GM21529 (cell line): ENCODE measurements at regions not wholly inside any gene's neighbourhood (a gene's known extent, or its start where the extent isn't known, plus 50 kb on each side); places are given as distances from the start of the nearest gene placed in this dataset.

Experiments used
- ATAC-seq: cut with Tn5 transposase; IDR thresholded peaks from one replicate; pipeline ENCODE4 v1.9.1; 2021; ENCODE audit not compliant: unreplicated experiment

- no peak for ATAC-seq
These were observed 170.8 kb upstream of the LINGO1 start for GRCh38 chr15:77803487-77803886.

DNA sequence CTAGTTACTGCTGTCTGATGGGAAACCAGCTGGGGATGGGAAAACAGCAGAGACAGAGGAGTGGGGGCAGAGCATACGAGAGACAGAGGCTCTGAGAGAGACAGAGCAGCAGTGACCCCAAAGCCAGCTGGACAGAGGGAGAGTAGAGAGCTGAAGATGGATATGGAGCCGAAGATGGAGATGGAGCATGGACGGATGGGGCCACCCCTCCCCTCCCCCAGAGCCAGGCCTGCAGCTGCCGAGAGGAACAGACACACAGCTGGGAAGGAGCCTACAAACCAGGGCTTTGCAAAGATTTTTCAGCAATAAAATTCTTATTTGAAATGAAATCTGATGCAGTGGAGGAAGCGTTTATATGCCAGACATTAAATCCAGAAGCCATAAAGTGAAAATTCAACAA is 167.6 kb upstream of the LINGO1 start:
- ATAC-seq, result no peak

- ATAC-seq, result no peak
These were observed 166.1 kb upstream of the LINGO1 start for GRCh38 chr15:77798847-77799246.

GRCh38 chr15:77798151-77798835 is 165.6 kb upstream of the LINGO1 start:
- no peak for ATAC-seq

DNA sequence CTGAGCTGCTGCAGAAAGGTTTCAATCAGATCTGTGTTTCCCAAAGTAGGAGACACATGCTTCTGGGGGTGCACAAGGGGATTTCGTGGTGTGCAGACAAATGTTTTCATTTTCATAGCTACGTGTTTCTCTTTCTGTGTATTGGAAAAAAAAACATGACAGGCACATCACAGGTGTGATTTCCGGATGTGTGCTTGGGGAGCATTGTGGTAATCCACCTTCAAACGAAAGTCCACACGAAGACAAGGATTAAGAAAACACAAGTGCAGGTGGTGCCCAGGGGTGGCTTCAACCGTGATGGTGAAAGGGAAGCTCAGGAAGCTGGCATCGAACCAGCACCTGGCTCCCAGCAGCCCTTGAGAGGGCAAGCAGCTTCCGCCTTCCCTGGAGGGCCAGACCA is 164.6 kb upstream of the LINGO1 start:
- ATAC-seq, result no peak

GRCh38 chr15:77796046-77796729 is 163.5 kb upstream of the LINGO1 start:
- no peak for ATAC-seq

- no peak for ATAC-seq
These were observed 162.7 kb upstream of the LINGO1 start for GRCh38 chr15:77795446-77795845.

- no peak for ATAC-seq
These were observed 159.2 kb upstream of the LINGO1 start for GRCh38 chr15:77791941-77792340.

- ATAC-seq, result no peak
These were observed 157.8 kb upstream of the LINGO1 start for GRCh38 chr15:77790481-77790880.

DNA sequence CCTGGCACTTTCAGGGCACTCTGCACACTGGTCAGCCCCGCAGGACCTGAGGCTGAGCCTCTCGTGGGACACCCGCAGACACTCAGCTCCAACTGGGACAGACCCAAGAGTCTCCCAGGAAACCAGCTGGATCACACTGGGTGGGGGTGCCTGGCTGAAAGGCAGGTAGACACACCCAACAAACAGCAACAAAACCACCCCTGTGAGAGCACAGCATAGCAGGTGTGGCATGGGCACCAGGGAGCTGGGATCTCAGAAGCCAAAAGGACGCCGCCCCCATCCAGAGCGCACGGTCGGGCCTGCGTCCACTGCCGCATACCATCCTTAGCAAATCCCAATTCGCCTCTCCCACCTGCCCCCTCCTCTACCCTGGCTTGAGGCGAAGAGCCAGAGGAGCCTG is 154.2 kb upstream of the LINGO1 start:
- ATAC-seq, result no peak

DNA sequence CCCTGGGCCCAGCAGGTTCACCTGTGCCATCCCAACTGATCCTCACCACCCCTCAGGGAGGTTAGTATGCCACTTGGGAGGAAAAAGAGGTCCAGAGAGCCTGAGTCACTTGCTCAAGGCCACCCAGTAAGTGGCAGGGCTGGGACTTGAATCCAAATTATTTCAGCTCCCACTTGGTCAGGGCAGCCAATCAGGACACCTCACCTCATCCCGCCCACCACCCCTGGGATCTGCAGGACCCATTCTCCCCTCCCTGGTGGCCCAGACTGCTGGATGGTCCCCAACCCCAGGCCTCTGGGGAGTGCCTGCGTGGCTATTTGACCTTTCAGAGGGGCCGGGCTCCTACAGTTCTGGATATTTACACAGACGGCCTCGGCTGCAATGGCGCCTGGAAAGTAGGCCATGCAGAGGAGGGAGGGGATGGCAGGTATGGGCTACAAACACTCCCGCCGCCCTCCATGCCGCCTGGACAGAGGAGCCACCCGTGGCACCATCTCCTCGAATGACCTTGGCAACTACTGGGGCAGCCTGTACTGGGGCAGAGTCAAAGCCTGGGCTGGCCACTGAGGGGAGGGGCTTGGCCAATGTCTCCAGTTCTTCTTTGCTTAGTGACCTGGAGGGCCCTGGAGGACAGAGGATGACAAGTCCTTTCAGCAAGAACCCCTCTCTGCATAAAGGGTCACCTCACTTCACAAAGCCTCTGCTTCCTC is 153.6 kb upstream of the LINGO1 start:
- ATAC-seq, result no peak

DNA sequence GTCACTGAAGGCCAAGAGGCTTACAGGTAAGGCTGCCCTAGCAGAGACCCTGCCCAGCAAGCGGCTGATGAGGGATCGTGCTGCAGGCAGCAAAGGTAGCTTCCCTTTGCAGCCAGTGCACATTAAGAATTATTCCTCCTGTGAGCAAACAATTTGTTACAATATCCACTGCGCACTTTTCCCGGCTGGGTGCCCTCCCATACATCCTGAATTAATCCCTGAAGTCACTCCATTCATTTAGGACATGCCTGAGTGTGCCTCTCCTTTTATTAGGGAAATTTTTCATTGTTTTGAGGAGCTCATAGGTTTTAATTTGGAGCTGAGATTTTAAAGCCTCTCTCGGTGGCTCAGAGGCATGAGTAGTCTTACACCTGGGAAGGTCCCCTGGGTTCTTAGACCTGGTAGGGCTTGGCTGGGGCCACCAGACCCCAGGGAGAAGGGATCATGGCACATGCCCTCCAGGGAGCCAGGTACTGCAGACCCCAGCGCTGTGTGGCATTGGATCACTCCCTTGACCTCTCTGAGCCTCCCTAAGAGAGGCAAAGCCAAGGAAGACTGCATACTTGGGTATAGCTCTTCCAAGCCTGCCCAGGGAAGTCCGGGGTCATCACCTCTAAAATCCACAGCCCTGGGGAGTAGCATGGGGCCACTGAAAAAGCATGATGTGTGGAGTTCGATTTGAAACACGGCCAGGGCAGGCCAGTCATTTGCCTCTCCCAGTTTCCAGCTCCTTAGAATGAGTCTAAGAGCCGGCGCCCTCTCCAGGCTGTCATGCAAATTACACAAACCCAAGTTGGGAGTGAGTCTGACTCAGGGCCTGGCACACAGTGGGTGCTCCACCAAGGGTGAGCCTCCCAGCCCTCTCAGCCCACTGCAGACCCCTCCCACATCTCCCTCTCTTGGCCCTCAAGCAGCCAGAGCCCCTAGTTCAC is 151.9 kb upstream of the LINGO1 start:
- ATAC-seq, result no peak

- no peak for ATAC-seq
These were observed 150.9 kb upstream of the LINGO1 start for GRCh38 chr15:77783636-77784035.

DNA sequence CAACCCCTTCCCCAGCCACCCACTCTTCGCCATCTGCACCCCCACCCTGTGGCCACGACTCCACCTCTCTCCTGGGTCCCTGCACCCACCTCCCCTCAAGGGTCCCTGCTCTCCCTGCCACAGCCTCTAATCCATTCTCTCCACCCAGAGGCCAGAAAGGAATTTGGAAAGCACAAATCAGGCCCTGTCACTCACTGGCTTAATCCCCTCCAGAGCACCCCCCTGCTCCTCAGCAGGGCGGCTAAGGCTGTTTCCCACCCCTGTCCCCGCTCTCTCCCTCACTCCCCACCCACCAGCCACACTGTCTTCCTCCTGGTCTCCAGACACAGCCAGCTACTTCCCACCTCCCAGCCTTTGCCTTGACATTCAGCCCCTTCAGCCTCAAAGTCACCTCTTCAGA is 150.0 kb upstream of the LINGO1 start:
- ATAC-seq, result no peak

GRCh38 chr15:77781946-77782240 is 149.2 kb upstream of the LINGO1 start:
- ATAC-seq, result no peak

GRCh38 chr15:77781151-77781945 is 148.6 kb upstream of the LINGO1 start:
- no peak for ATAC-seq

GRCh38 chr15:77778802-77779201 is 146.1 kb upstream of the LINGO1 start:
- ATAC-seq, result no peak

DNA sequence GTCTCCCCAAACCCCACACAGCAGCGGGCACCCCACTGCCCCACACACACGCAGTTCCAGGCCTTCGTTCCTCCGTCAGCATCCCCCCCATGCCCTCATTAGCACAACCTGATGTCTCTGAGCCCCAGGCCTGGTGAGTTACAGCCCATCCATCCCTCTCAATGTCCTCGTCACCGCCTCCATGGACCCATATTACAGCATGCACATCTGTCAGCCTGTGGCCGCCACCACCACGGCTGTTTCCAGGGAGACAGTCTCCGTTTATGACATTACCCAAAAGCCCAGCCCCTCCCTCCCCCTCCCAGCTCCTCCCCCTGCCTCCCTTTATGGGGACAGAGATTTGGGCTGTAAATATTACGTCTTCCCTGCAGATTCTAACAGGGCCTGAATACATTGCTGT is 143.1 kb upstream of the LINGO1 start:
- ATAC-seq, result no peak

GRCh38 chr15:77775373-77775772 is 142.7 kb upstream of the LINGO1 start:
- no peak for ATAC-seq

GRCh38 chr15:77774350-77774749 is 141.6 kb upstream of the LINGO1 start:
- no peak for ATAC-seq

DNA sequence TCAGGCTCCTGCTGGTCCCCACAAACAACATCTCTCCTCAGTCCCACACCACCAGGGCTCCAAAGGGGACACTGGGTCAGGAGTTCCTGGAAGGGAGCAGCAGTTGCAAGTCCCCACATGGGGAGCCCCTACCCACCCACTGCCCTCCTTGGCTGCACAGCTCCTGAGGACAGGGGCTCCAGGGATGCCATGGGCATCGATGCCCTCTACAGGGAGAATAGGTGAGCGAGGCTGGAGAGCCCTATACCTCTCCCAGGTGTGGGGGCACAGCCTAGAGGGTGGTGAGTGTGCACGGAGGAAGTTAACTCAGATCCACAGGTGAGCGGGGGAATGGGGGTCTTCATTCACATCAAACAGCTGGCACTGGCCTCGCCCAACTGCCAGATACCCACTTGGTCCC is 141.2 kb upstream of the LINGO1 start:
- no peak for ATAC-seq
